Neural crest cell (in vitro differentiated cells): ENCODE measurements at regions not wholly inside any gene's neighbourhood (a gene's known extent, or its start where the extent isn't known, plus 50 kb on each side); places are given as distances from the start of the nearest gene placed in this dataset.

Experiments used
- DNase-seq: peaks from one replicate; pipeline ENCODE4 v3.0.0; 2021; ENCODE audit warnings: low read depth, mixed read lengths, low spot score
- H3K27ac Mint-ChIP-seq: one replicate; pipeline ENCODE4 v1.8.0; 2021; ENCODE audit warnings: mild to moderate bottlenecking, mixed read lengths; ENCODE audit not compliant: unreplicated experiment
- H3K27me3 Mint-ChIP-seq: 2 replicates; pipeline ENCODE4 v1.8.0; 2021; ENCODE audit warnings: low read depth, mild to moderate bottlenecking, mixed read lengths
- H3K36me3 Mint-ChIP-seq: 2 replicates; pipeline ENCODE4 v1.8.0; 2021; ENCODE audit warnings: low read depth, mild to moderate bottlenecking, mixed read lengths
- H3K4me1 Mint-ChIP-seq: 2 replicates; pipeline ENCODE4 v1.8.0; 2021; ENCODE audit warnings: mixed read lengths
- H3K4me3 Mint-ChIP-seq: one replicate; pipeline ENCODE4 v1.8.0; 2021; ENCODE audit warnings: mild to moderate bottlenecking, mixed read lengths
- H3K9me3 Mint-ChIP-seq: 2 replicates; pipeline ENCODE4 v1.8.0; 2021; ENCODE audit warnings: mixed read lengths
- TF ChIP-seq, protein P1 (sequence below): fragments of 200-600 bp; sonication (generic); conservative IDR thresholded peaks from 2 replicates; pipeline ENCODE4 v1.5.0; 2021; ENCODE audit warnings: antibody characterized with exemption, mild to moderate bottlenecking

- Mint-ChIP-seq H3K4me1 (peaks cover 19% of the 10 kb centered on the region), H3K27me3 (no peaks in the 10 kb centered on the region), H3K4me3 (no peak overlapping the region), H3K27ac (no peak overlapping the region), H3K9me3 (peaks cover 18% of the 10 kb centered on the region), H3K36me3 (peaks cover 4% of the 10 kb centered on the region)
- DNase-seq, result no peak
- TF ChIP-seq, protein P1, sequence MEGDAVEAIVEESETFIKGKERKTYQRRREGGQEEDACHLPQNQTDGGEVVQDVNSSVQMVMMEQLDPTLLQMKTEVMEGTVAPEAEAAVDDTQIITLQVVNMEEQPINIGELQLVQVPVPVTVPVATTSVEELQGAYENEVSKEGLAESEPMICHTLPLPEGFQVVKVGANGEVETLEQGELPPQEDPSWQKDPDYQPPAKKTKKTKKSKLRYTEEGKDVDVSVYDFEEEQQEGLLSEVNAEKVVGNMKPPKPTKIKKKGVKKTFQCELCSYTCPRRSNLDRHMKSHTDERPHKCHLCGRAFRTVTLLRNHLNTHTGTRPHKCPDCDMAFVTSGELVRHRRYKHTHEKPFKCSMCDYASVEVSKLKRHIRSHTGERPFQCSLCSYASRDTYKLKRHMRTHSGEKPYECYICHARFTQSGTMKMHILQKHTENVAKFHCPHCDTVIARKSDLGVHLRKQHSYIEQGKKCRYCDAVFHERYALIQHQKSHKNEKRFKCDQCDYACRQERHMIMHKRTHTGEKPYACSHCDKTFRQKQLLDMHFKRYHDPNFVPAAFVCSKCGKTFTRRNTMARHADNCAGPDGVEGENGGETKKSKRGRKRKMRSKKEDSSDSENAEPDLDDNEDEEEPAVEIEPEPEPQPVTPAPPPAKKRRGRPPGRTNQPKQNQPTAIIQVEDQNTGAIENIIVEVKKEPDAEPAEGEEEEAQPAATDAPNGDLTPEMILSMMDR, result no peak
Measured at GRCh38 chr3:177754508-177754921, 557.2 kb upstream of the TBL1XR1 start.

DNA sequence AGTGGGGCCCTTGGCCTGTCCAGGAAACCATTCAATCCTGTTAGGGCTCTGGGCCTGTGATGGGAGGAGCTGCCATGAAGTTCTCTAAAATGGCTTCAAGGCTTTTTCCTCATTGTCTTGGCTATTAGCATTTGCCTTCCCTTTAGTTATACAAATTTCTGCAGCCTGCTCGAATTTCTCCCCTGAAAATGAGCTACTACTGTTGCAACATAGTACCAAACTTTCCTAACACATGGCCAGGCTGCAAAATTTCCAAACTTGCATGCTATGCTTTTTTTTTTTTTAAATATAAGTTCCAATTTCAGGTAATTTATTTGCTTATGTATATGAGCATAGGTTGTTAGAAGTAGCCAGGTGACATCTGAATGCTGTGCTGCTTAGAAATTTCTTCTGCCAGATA is 560.8 kb upstream of the TBL1XR1 start:
- Mint-ChIP-seq H3K4me3 (no peak overlapping the region), H3K36me3 (peaks cover 11% of the 10 kb centered on the region), H3K4me1 (peaks cover 21% of the 10 kb centered on the region), H3K27me3 (no peaks in the 10 kb centered on the region), H3K9me3 (peaks cover 23% of the 10 kb centered on the region), H3K27ac (no peak overlapping the region)
- TF ChIP-seq, protein P1, result no peak
- no peak for DNase-seq

- no peak overlapping the region for H3K4me3 Mint-ChIP-seq
- H3K4me1 Mint-ChIP-seq, result peaks cover 19% of the 10 kb centered on the region
- TF ChIP-seq, protein P1, result no peak
- peaks cover 25% of the 10 kb centered on the region for H3K9me3 Mint-ChIP-seq
- H3K27ac Mint-ChIP-seq, result no peak overlapping the region
- DNase-seq, result no peak
- peaks cover 11% of the 10 kb centered on the region for H3K36me3 Mint-ChIP-seq
- H3K27me3 Mint-ChIP-seq, result no peaks in the 10 kb centered on the region
Measured at GRCh38 chr3:177760803-177761202, 563.5 kb upstream of the TBL1XR1 start.

- H3K27ac Mint-ChIP-seq, result no peak overlapping the region
- peaks cover 15% of the 10 kb centered on the region for H3K36me3 Mint-ChIP-seq
- TF ChIP-seq, protein P1, result no peak
Measured at GRCh38 chr3:177764377-177764912, 567.2 kb upstream of the TBL1XR1 start.

GRCh38 chr3:177764933-177765332 is 567.7 kb upstream of the TBL1XR1 start:
- no peak overlapping the region for H3K27ac Mint-ChIP-seq

More at GRCh38 chr3:177764377-177764912, 567.2 kb upstream of the TBL1XR1 start:
- H3K4me1 Mint-ChIP-seq, result peaks cover 20% of the 10 kb centered on the region
- no peaks in the 10 kb centered on the region for H3K27me3 Mint-ChIP-seq
- no peak overlapping the region for H3K4me3 Mint-ChIP-seq
- H3K9me3 Mint-ChIP-seq, result peaks cover 16% of the 10 kb centered on the region
- no peak for DNase-seq

More at GRCh38 chr3:177764933-177765332, 567.7 kb upstream of the TBL1XR1 start:
- Mint-ChIP-seq H3K4me1 (peaks cover 24% of the 10 kb centered on the region), H3K36me3 (peaks cover 12% of the 10 kb centered on the region), H3K9me3 (peaks cover 15% of the 10 kb centered on the region), H3K27me3 (no peaks in the 10 kb centered on the region), H3K4me3 (no peak overlapping the region)
- no peak for DNase-seq
- TF ChIP-seq, protein P1, result no peak
